Thyroid gland (tissue), 4 donors: ENCODE measurements at regions not wholly inside any gene's neighbourhood (a gene's known extent, or its start where the extent isn't known, plus 50 kb on each side); places are given as distances from the start of the nearest gene placed in this dataset.

Experiments used
- DNase-seq, 2 donors: peaks; one replicate each; pipeline ENCODE4 v3.0.0-alpha.2; 2019
- H3K27ac ChIP-seq, 3 donors: fragments of 200-600 bp; sonication (generic); 1 replicate in 2 of 3; 2 replicates in 1 of 3; pipeline ENCODE4 v1.5.1; 2016 to 2019; ENCODE audit warnings: mild to moderate bottlenecking in 1 of 3, moderate library complexity in 1 of 3
- H3K27me3 ChIP-seq: fragments of 200-600 bp; sonication (generic); one replicate; pipeline ENCODE4 v1.5.1; 2019
- H3K36me3 ChIP-seq, 2 donors: fragments of 200-600 bp; sonication (generic); one replicate each; pipeline ENCODE4 v1.5.1; 2016 to 2019
- H3K4me1 ChIP-seq, 2 donors: fragments of 200-600 bp; sonication (generic); one replicate each; pipeline ENCODE4 v1.5.1; 2017 to 2019
- H3K4me3 ChIP-seq, 3 donors: fragments of 200-600 bp; sonication (generic); replicated peaks in 1 of 3; 1 replicate in 2 of 3; 2 replicates in 1 of 3; pipeline ENCODE4 v1.5.1; 2016; ENCODE audit warnings: mild to moderate bottlenecking in 1 of 3
- H3K9me3 ChIP-seq: fragments of 200-600 bp; sonication (generic); one replicate; pipeline ENCODE4 v1.5.1; 2017
- CTCF ChIP-seq, 6 experiments: fragments of 200-600 bp in 3 of 6; fragments of 450-650 bp in 3 of 6; sonication (generic) in 3 of 6; IDR thresholded peaks; one replicate each; pipeline ENCODE4 v1.5.1; 2016 to 2019; ENCODE audit warnings: antibody characterized with exemption in 6 of 6, mild to moderate bottlenecking in 2 of 6, inconsistent platforms in 1 of 6, moderate library complexity in 1 of 6
- POLR2A ChIP-seq, 2 donors: fragments of 450-650 bp; IDR thresholded peaks; one replicate each; pipeline ENCODE4 v1.6.1; 2017; ENCODE audit warnings: antibody characterized with exemption in 2 of 2, mild to moderate bottlenecking in 2 of 2, moderate library complexity in 1 of 2
- WGBS, 2 donors: methylation state at CpG; one replicate each; pipeline ENCODE4 v1.1.5; 2017; 5-methylcytosine and 5-hydroxymethylcytosine counted together
- intact Hi-C: fragments of 100-400 bp; cut with DNase I; formaldehyde crosslinking; loops from one replicate; pipeline ENCODE4 v1.15.1; 2023

- H3K36me3 ChIP-seq, result no peaks in the 10 kb centered on the region
- no peak for DNase-seq
- WGBS, 2 donors, result 85 to 89% methylated on average over 4 of the region's 4 CpGs
- TF ChIP-seq POLR2A (IDR thresholded peaks at IDR 0.05) (no peak), CTCF (IDR thresholded peaks at IDR 0.05) (no peak)
- no peak overlapping the region for H3K27ac ChIP-seq
- intact Hi-C loops, result no loop called here
- H3K9me3 ChIP-seq, result no peaks in the 10 kb centered on the region
- no peaks in the 10 kb centered on the region for H3K4me1 ChIP-seq
- H3K27me3 ChIP-seq, result no peaks in the 10 kb centered on the region
- no peak overlapping the region for H3K4me3 ChIP-seq
Measured at GRCh38 chr7:31458203-31458602, 55.7 kb upstream of the ITPRID1 start.

GRCh38 chr7:31462636-31463035 lies 51.3 kb upstream of the ITPRID1 start:
- intact Hi-C loops, result no loop called here
- H3K4me1 ChIP-seq, result no peaks in the 10 kb centered on the region
- no peak overlapping the region for H3K27ac ChIP-seq
- H3K36me3 ChIP-seq, result no peaks in the 10 kb centered on the region
- DNase-seq, result no peak
- 88 to 89% methylated on average over 3 of the region's 3 CpGs for WGBS, 2 donors
- TF ChIP-seq POLR2A (IDR thresholded peaks at IDR 0.05), result no peak
- TF ChIP-seq CTCF (IDR thresholded peaks at IDR 0.05), result no peak
- H3K9me3 ChIP-seq, result no peaks in the 10 kb centered on the region
- H3K27me3 ChIP-seq, result no peaks in the 10 kb centered on the region
- no peak overlapping the region for H3K4me3 ChIP-seq
